HepG2 (cell line): ENCODE measurements at regions not wholly inside any gene's neighbourhood (a gene's known extent, or its start where the extent isn't known, plus 50 kb on each side); places are given as distances from the start of the nearest gene placed in this dataset.
A peak's percentile ranks its signal among the peaks of the same experiment; 100 is the strongest.

Experiments used
- AHDC1 ChIP-seq: sonication (generic); formaldehyde crosslinking; IDR thresholded peaks from 2 replicates; pipeline ENCODE4 v1.5.1; 2020; ENCODE audit warnings: mild to moderate bottlenecking, missing genetic modification reagents, borderline replicate concordance
- ATF7-NPFF ChIP-seq: sonication (generic); formaldehyde crosslinking; IDR thresholded peaks from 2 replicates; pipeline ENCODE4 v1.8.1; 2023; ENCODE audit warnings: mild to moderate bottlenecking, low read depth, missing genetic modification reagents, moderate library complexity
- CERS6 ChIP-seq: sonication (generic); formaldehyde crosslinking; IDR thresholded peaks from 2 replicates; pipeline ENCODE4 v1.5.0; 2020; ENCODE audit warnings: missing genetic modification reagents
- CHD4 ChIP-seq: fragments of 200-600 bp; sonication (generic); IDR thresholded peaks from 2 replicates; pipeline ENCODE4 v1.7.0; 2017; ENCODE audit warnings: mild to moderate bottlenecking, low read length, borderline replicate concordance
- PCBP1 ChIP-seq: fragments of 200-400 bp; formaldehyde crosslinking; IDR thresholded peaks from 2 replicates; pipeline ENCODE4 v1.6.1; 2017; ENCODE audit warnings: mild to moderate bottlenecking, low read depth, low read length, borderline replicate concordance
- TAF15 ChIP-seq: fragments of 200-400 bp; formaldehyde crosslinking; IDR thresholded peaks from one replicate; pipeline ENCODE4 v1.6.1; 2018; ENCODE audit warnings: mild to moderate bottlenecking, low read depth, low read length; ENCODE audit not compliant: poor library complexity, severe bottlenecking
- TCF12 ChIP-seq, 2 experiments: fragments of 450-650 bp in 1 of 2; sonication (generic) in 1 of 2; formaldehyde crosslinking in 1 of 2; IDR thresholded peaks; 2 replicates each; pipeline versions ENCODE4 v1.6.1 to v1.8.0; 2017 to 2022; ENCODE audit warnings: antibody characterized with exemption in 1 of 2, mild to moderate bottlenecking in 1 of 2, missing genetic modification reagents in 1 of 2, moderate library complexity in 1 of 2
- TEAD2 ChIP-seq: sonication (generic); formaldehyde crosslinking; IDR thresholded peaks from 2 replicates; pipeline ENCODE4 v1.9.0; 2021; ENCODE audit warnings: missing genetic modification reagents
- ZNF747 ChIP-seq: sonication (generic); formaldehyde crosslinking; IDR thresholded peaks from 2 replicates; pipeline ENCODE4 v1.8.1; 2023; ENCODE audit warnings: missing genetic modification reagents, mild to moderate bottlenecking, borderline replicate concordance
- ZNF768 ChIP-seq: sonication (generic); formaldehyde crosslinking; IDR thresholded peaks from 2 replicates; pipeline ENCODE4 v1.4.0; 2020; ENCODE audit warnings: missing genetic modification reagents
- ZNF775 ChIP-seq: sonication (generic); formaldehyde crosslinking; IDR thresholded peaks from 2 replicates; pipeline ENCODE4 v1.4.0; 2020; ENCODE audit warnings: missing genetic modification reagents, mild to moderate bottlenecking, moderate library complexity, borderline replicate concordance
- ZNF841 ChIP-seq: sonication (generic); formaldehyde crosslinking; IDR thresholded peaks from 2 replicates; pipeline ENCODE4 v1.8.1; 2023; ENCODE audit warnings: missing genetic modification reagents, borderline replicate concordance
- TF ChIP-seq, protein P1 (sequence below): sonication (generic); formaldehyde crosslinking; IDR thresholded peaks from 2 replicates; pipeline ENCODE4 v1.4.0; 2020; ENCODE audit warnings: mild to moderate bottlenecking, missing genetic modification reagents

DNA sequence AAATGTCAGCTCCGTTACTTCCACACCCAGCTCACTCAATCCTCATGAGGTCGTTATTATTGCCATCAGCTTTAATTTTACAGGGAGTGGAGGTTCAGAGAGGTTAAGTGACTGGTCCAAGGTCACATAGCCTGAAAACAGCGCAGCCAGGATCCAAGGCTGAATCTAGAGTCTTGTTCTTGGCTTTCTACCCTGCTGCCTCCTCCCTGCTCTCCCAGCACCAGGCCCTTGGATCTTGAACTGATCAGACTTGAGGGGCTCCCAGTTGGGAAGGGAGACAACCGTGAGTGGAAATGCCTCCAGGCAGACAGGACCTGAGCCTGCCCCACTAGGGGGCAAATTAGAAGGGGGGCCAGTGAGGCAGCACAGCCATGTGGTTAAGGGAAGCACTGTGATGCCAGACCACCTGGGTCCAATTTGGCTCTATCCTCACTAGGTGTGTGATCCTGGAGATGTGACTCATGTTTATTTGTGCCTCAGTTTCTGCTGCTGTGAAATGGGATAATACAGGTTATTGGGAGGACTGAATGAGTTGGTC is 135.6 kb upstream of the PTPN1 start (continued):
- no peak for TF ChIP-seq AHDC1 (CRISPR knock-in tag)
- TF ChIP-seq, protein P1, sequence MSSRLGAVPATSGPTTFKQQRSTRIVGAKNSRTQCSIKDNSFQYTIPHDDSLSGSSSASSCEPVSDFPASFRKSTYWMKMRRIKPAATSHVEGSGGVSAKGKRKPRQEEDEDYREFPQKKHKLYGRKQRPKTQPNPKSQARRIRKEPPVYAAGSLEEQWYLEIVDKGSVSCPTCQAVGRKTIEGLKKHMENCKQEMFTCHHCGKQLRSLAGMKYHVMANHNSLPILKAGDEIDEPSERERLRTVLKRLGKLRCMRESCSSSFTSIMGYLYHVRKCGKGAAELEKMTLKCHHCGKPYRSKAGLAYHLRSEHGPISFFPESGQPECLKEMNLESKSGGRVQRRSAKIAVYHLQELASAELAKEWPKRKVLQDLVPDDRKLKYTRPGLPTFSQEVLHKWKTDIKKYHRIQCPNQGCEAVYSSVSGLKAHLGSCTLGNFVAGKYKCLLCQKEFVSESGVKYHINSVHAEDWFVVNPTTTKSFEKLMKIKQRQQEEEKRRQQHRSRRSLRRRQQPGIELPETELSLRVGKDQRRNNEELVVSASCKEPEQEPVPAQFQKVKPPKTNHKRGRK (CRISPR knock-in tag): no peak
- TF ChIP-seq ATF7-NPFF (CRISPR knock-in tag): no peak
- no peak for TF ChIP-seq ZNF747 (CRISPR knock-in tag)
- peak; percentile 69; the same call in 1 of the 2 replicates for TF ChIP-seq CHD4
- TF ChIP-seq TAF15: no peak
- TF ChIP-seq TEAD2 (CRISPR knock-in tag): no peak
- TF ChIP-seq TCF12 (IDR thresholded peaks at IDR 0.05): no peak
- no peak for TF ChIP-seq TCF12 (CRISPR knock-in tag; IDR thresholded peaks at IDR 0.05)
- no peak for TF ChIP-seq ZNF775 (CRISPR knock-in tag)
- TF ChIP-seq CERS6: no peak
- TF ChIP-seq ZNF841 (CRISPR knock-in tag): no peak
- TF ChIP-seq PCBP1: no peak
- TF ChIP-seq ZNF768 (CRISPR knock-in tag): peak; percentile 92
